Osteoblast (primary cell): ENCODE measurements at regions not wholly inside any gene's neighbourhood (a gene's known extent, or its start where the extent isn't known, plus 50 kb on each side); places are given as distances from the start of the nearest gene placed in this dataset.

Experiments used
- DNase-seq: peaks from one replicate; pipeline ENCODE4 v3.0.0; 2011; ENCODE audit warnings: low spot score, mixed read lengths; ENCODE audit not compliant: insufficient read length; ENCODE audit errors: missing footprints
- H2AFZ ChIP-seq: 2 replicates; pipeline ENCODE4 v1.6.0; 2011; ENCODE audit warnings: mild to moderate bottlenecking, low read length
- H3K27ac ChIP-seq: 2 replicates; pipeline ENCODE4 v1.5.1; 2011; ENCODE audit warnings: mild to moderate bottlenecking, low read depth, low read length, moderate library complexity
- H3K27me3 ChIP-seq: 2 replicates; pipeline ENCODE4 v1.6.0; 2012; ENCODE audit warnings: mild to moderate bottlenecking, control low read depth, inconsistent platforms, low read length, moderate library complexity; ENCODE audit not compliant: insufficient read depth
- H3K36me3 ChIP-seq: 2 replicates; pipeline ENCODE4 v1.5.1; 2011; ENCODE audit warnings: mild to moderate bottlenecking, low read length, control low read depth, moderate library complexity; ENCODE audit not compliant: insufficient read depth
- H3K4me1 ChIP-seq: 2 replicates; pipeline ENCODE4 v1.5.1; 2011; ENCODE audit warnings: mild to moderate bottlenecking, low read length, control low read depth, moderate library complexity; ENCODE audit not compliant: insufficient read depth
- H3K4me2 ChIP-seq: 2 replicates; pipeline ENCODE4 v1.6.0; 2011; ENCODE audit warnings: mild to moderate bottlenecking, low read length; ENCODE audit not compliant: insufficient read depth
- H3K4me3 ChIP-seq: fragments of 200-600 bp; sonication (generic); 3 replicates; pipeline ENCODE4 v1.5.1; 2012; ENCODE audit warnings: mild to moderate bottlenecking, low read length, inconsistent platforms; ENCODE audit not compliant: insufficient read depth
- H3K79me2 ChIP-seq: 2 replicates; pipeline ENCODE4 v1.6.0; 2012; ENCODE audit warnings: mild to moderate bottlenecking, low read length, control low read depth, inconsistent platforms; ENCODE audit not compliant: insufficient read depth
- H3K9me3 ChIP-seq: 2 replicates; pipeline ENCODE4 v1.5.1; 2011; ENCODE audit warnings: low read depth, low read length, control low read depth
- H4K20me1 ChIP-seq: 2 replicates; pipeline ENCODE4 v1.6.0; 2012; ENCODE audit warnings: mild to moderate bottlenecking, low read length, control low read depth; ENCODE audit not compliant: insufficient read depth
- TF ChIP-seq, protein P1 (sequence below): IDR thresholded peaks from 2 replicates; pipeline ENCODE4 v1.5.1; 2011; ENCODE audit warnings: mild to moderate bottlenecking, low read depth, low read length, moderate library complexity; ENCODE audit errors: extremely low read depth

DNA sequence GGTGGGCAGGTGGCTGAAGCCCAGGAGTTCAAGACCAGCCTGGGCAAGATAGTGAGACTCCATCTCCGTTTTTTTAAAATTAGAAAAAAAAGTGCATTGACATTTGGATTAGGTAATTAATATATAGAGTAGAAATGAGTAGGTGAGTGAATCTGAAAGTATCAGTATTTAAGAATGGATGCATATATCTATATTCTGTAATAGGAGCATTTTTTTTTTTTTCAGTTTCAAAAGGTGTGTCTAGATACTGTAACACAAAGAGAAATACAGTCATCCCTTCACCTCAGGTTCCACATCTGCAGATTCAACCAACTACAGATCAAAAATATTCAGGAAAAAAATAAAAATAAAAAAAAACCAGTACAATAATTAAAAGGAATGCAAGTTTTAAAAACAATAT is 50.8 kb downstream of the RBM27 start:
- no peak for DNase-seq
- Histone ChIP-seq H3K9me3 (no peaks in the 10 kb centered on the region), H3K27me3 (no peaks in the 10 kb centered on the region), H3K4me2 (no peak overlapping the region), H4K20me1 (no peaks in the 10 kb centered on the region), H2AFZ (no peak overlapping the region), H3K36me3 (peaks cover 17% of the 10 kb centered on the region), H3K79me2 (peaks cover 8% of the 10 kb centered on the region), H3K27ac (no peak overlapping the region), H3K4me3 (no peak overlapping the region), H3K4me1 (no peaks in the 10 kb centered on the region)
- TF ChIP-seq, protein P1, sequence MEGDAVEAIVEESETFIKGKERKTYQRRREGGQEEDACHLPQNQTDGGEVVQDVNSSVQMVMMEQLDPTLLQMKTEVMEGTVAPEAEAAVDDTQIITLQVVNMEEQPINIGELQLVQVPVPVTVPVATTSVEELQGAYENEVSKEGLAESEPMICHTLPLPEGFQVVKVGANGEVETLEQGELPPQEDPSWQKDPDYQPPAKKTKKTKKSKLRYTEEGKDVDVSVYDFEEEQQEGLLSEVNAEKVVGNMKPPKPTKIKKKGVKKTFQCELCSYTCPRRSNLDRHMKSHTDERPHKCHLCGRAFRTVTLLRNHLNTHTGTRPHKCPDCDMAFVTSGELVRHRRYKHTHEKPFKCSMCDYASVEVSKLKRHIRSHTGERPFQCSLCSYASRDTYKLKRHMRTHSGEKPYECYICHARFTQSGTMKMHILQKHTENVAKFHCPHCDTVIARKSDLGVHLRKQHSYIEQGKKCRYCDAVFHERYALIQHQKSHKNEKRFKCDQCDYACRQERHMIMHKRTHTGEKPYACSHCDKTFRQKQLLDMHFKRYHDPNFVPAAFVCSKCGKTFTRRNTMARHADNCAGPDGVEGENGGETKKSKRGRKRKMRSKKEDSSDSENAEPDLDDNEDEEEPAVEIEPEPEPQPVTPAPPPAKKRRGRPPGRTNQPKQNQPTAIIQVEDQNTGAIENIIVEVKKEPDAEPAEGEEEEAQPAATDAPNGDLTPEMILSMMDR, result no peak

DNA sequence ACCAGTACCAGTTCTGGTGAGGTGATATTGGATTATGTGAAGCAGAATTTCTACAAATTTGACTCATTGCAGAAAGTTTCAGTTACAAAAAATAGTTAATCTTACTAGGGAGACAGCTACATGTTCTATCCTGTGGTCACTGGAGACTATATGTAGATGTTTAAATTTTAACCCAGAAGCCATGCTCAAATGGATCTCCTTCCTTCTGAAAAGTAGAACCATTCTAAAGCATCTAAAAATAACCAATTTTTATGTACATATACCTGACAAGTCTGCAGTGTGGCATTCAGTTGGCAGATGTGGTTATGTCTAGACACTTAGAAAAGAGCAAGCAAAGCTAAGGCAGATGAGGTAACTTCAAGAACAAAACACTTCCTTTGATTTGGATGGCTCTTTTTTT is 65.5 kb upstream of the POU4F3 start:
- H3K27me3 ChIP-seq, result no peaks in the 10 kb centered on the region
- no peak for DNase-seq
- H2AFZ ChIP-seq, result no peak overlapping the region
- no peak overlapping the region for H3K4me3 ChIP-seq
- no peaks in the 10 kb centered on the region for H3K4me1 ChIP-seq
- H3K27ac ChIP-seq, result no peak overlapping the region
- H4K20me1 ChIP-seq, result no peaks in the 10 kb centered on the region
- H3K36me3 ChIP-seq, result peaks cover 59% of the 10 kb centered on the region
- TF ChIP-seq, protein P1, result no peak
- H3K9me3 ChIP-seq, result no peaks in the 10 kb centered on the region
- H3K79me2 ChIP-seq, result no peaks in the 10 kb centered on the region
- no peak overlapping the region for H3K4me2 ChIP-seq

DNA sequence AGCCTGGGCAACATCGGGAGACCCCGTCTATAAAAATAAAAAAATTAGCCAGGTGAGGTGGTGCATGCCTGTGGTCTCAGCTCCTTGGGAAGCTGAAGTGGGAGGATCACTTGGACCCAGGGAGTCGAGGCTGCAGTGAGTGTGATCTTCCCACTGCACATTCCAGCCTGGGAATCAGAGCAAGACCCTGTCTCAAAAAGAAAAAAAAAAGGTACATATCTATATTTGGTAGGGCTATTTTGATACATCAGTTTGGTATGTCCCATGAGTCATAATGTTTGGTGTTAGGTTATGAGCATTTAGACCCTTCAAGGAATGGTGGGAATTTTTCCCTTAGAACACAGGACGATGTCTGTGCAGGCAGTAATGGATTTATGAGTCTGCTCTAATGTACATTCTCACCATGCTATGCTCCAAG is 55.3 kb upstream of the POU4F3 start:
- peak overlapping the region; percentile 69 for H3K27ac ChIP-seq
- H3K27me3 ChIP-seq, result no peaks in the 10 kb centered on the region
- TF ChIP-seq, protein P1, result no peak
- H3K9me3 ChIP-seq, result no peaks in the 10 kb centered on the region
- no peak for DNase-seq
- no peak overlapping the region for H2AFZ ChIP-seq
- H3K36me3 ChIP-seq, result peaks cover 27% of the 10 kb centered on the region
- H3K4me3 ChIP-seq, result no peak overlapping the region
- H3K4me1 ChIP-seq, result peaks cover 13% of the 10 kb centered on the region
- H4K20me1 ChIP-seq, result peaks cover 4% of the 10 kb centered on the region
- H3K4me2 ChIP-seq, result peak overlapping the region; percentile 66
- H3K79me2 ChIP-seq, result no peaks in the 10 kb centered on the region

DNA sequence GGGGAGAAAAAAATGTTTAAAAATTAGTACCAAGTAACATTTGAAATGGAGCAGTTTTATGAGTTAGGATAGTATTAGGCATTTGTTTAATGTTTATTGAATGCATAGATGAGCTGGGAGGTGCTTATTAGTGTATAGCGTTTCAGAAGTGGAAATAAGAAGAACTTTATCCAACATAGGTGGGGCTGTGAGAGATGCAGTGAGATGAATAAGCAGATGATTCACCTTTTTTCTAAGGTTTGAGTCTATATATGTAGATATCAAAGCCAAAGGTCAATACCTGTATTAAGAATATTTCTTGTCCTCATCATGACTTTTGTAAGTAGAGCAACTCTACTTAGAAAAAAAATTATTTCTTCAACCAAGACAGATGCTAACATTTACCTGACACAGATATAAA is 54.6 kb upstream of the POU4F3 start:
- no peak overlapping the region for H2AFZ ChIP-seq
- peak overlapping the region; percentile 69 for H3K27ac ChIP-seq
- peaks cover 4% of the 10 kb centered on the region for H4K20me1 ChIP-seq
- H3K36me3 ChIP-seq, result peaks cover 27% of the 10 kb centered on the region
- H3K4me1 ChIP-seq, result peaks cover 13% of the 10 kb centered on the region
- H3K4me3 ChIP-seq, result no peak overlapping the region
- H3K79me2 ChIP-seq, result no peaks in the 10 kb centered on the region
- TF ChIP-seq, protein P1, result no peak
- DNase-seq, result no peak
- no peaks in the 10 kb centered on the region for H3K9me3 ChIP-seq
- H3K4me2 ChIP-seq, result no peak overlapping the region
- H3K27me3 ChIP-seq, result no peaks in the 10 kb centered on the region
